GM12875 (cell line): ENCODE measurements at regions not wholly inside any gene's neighbourhood (a gene's known extent, or its start where the extent isn't known, plus 50 kb on each side); places are given as distances from the start of the nearest gene placed in this dataset.

Experiments used
- H3K4me3 ChIP-seq: one replicate; pipeline ENCODE4 v1.5.1; 2011; ENCODE audit warnings: low read depth, low read length, control low read depth
- CTCF ChIP-seq: IDR thresholded peaks from 2 replicates; pipeline ENCODE4 v1.5.1; 2011; ENCODE audit warnings: low read depth, mild to moderate bottlenecking, control low read depth, inconsistent platforms, low read length, moderate library complexity, borderline replicate concordance; ENCODE audit not compliant: insufficient read depth

- no peak for TF ChIP-seq CTCF
- no peak overlapping the region for H3K4me3 ChIP-seq
Measured at GRCh38 chr11:8788616-8789015, 106.0 kb downstream of the RPL27A start.

DNA sequence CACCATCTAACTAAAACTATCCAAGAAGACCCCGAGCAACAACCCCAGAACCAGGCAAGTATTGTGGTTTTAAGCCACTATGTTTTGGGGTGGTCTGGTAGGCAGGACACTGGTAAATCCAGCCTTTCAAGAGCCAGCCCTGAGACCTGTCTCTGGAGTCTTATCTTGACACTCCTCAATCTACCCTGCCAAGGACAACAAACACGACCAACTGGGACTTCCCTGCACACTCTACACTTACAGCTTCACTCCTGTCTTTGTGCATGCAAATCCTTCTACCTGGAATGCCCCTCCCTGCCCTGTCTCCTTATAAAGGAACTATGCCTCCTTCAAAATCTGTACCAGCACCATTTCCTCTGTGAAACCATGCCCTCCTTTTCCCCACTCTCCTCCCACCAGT lies 107.3 kb downstream of the RPL27A start:
- TF ChIP-seq CTCF, result no peak
- H3K4me3 ChIP-seq, result no peak overlapping the region

- TF ChIP-seq CTCF, result no peak
- H3K4me3 ChIP-seq, result no peak overlapping the region
Measured at GRCh38 chr11:8790968-8791367, 108.4 kb downstream of the RPL27A start.

DNA sequence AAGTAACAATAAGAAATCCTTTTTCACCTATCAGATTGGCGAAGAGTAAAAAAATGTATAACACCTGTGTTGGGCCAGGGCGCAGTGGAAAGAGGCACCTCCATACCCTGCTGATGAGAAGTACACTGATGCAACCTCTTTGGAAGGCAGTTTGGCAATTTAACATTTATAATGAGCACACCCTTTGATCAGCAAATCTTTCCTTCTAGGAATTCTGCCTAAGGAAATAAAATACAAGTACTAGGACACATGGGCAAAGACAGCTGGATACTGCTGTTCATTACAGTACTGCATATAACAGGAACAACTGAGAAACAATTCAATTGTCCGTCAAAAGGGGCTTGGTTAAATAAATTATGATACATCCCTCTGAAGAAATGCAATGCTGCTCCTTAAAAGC lies 110.1 kb downstream of the RPL27A start:
- no peak for TF ChIP-seq CTCF
- no peak overlapping the region for H3K4me3 ChIP-seq

DNA sequence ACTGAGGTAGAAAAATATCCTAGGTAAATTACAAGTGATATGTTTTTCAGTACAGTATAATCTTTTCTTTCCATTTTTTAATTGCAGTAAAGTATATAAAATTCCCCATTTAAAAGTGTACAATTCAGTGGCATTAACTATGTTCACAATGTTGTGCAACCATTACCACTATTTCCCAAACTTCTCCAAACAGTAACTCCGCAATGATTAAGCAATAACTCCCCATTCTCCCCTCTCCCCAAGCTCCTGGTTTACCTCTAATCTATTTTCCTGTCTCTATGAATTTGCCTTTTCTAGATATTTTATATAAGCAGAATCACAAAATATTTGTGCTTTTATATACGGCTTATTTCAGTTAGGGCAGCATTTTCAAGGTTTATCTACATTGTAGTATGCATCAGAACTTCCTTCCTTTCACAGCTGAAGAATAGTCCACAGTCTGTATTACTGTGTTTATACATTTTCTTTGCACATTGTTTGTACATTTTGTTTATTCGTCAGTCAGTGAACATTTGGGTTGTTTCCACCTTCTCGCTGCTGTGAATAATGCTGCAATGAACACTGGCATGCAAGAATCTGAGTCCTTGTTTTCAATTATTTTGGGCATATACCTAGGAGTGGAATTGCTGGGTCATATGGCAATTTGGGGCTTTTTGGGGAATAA lies 110.7 kb downstream of the RPL27A start:
- no peak for TF ChIP-seq CTCF

DNA sequence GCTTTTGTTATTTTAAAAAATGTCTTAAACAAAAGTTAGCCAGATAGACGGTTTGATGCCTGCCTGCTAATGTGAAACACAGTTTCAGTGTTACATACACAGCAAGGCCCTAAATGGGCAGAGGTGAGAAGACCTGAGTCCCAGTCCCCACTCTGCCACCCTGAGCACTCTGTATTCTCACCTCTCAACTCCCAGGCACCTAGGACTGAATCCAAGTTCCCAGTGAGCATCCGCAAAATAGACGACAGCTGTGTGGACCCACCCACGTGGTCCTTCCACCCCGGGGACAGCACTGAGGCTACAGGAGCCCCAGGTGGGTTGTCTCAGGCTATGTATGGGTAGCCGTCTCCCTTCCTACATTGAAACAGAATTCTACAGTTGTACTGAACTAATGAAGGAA lies 111.5 kb downstream of the RPL27A start:
- no peak for TF ChIP-seq CTCF

More for the DNA sequence above, 110.7 kb downstream of the RPL27A start:
- H3K4me3 ChIP-seq, result no peak overlapping the region

DNA sequence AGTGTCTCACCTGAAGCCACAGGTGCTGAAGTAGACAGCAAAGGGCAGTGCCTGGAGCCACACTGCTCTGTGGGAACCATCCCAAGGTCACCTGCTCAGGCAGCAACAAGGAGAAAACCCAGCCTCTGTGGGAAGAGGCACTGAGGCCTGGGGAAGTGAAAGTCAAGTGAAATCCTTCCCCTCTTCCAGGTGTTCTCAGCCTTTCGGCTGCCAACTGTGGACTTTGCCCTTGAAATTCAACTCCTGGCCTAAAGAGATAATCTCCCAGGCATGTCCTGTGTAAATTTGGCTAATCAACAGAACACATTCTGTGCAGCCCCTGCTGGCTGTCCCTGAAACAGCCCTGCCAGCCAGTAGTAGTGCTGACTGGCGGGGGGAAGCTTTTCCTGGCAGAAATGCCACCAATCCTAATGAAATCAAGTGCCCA lies 112.1 kb downstream of the RPL27A start:
- TF ChIP-seq CTCF, result peak; percentile 40; the same call in 1 of the 2 replicates
- H3K4me3 ChIP-seq, result no peak overlapping the region

More for the DNA sequence above, 111.5 kb downstream of the RPL27A start:
- H3K4me3 ChIP-seq, result no peak overlapping the region
